Trophoblast cell (in vitro differentiated cells and primary cell): ENCODE measurements at regions not wholly inside any gene's neighbourhood (a gene's known extent, or its start where the extent isn't known, plus 50 kb on each side); places are given as distances from the start of the nearest gene placed in this dataset.
A peak's percentile ranks its signal among the peaks of the same experiment; 100 is the strongest.

ENCODE experiments used
- DNase-seq, 2 donors: peaks; one replicate each; pipeline ENCODE4 v3.0.0-alpha.2; 2016
- H2AFZ ChIP-seq: 2 replicates; pipeline ENCODE4 v1.6.1; 2013; ENCODE audit warnings: low read length, moderate library complexity, mild to moderate bottlenecking; ENCODE audit not compliant: insufficient read depth, poor library complexity
- H2AK5ac ChIP-seq: 2 replicates; pipeline ENCODE4 v1.6.1; 2013; ENCODE audit warnings: mild to moderate bottlenecking, low read length
- H2BK120ac ChIP-seq: 2 replicates; pipeline ENCODE4 v1.6.1; 2013; ENCODE audit warnings: low read length, mild to moderate bottlenecking, moderate library complexity; ENCODE audit not compliant: insufficient read depth, poor library complexity
- H2BK12ac ChIP-seq: 2 replicates; pipeline ENCODE4 v1.6.1; 2013; ENCODE audit warnings: mild to moderate bottlenecking, low read length, moderate library complexity
- H2BK5ac ChIP-seq: 2 replicates; pipeline ENCODE4 v1.6.1; 2013; ENCODE audit warnings: low read length, low read depth, moderate library complexity, mild to moderate bottlenecking; ENCODE audit not compliant: poor library complexity
- H3K14ac ChIP-seq: 2 replicates; pipeline ENCODE4 v1.6.1; 2013; ENCODE audit warnings: mild to moderate bottlenecking, low read length
- H3K18ac ChIP-seq: 2 replicates; pipeline ENCODE4 v1.6.1; 2013; ENCODE audit warnings: mild to moderate bottlenecking, low read length
- H3K23ac ChIP-seq: 2 replicates; pipeline ENCODE4 v1.6.1; 2013; ENCODE audit warnings: low read length
- H3K27ac ChIP-seq: 2 replicates; pipeline ENCODE4 v1.5.1; 2013; ENCODE audit warnings: low read depth, mild to moderate bottlenecking, inconsistent platforms, low read length, moderate library complexity
- H3K27me3 ChIP-seq: 2 replicates; pipeline ENCODE4 v1.6.1; 2013; ENCODE audit warnings: inconsistent platforms, mild to moderate bottlenecking, low read length, moderate library complexity; ENCODE audit not compliant: insufficient read depth
- H3K36me3 ChIP-seq, 2 experiments: 1 replicate in 1 of 2; 2 replicates in 1 of 2; pipeline ENCODE4 v1.6.1; 2013; ENCODE audit warnings: low read length in 2 of 2, mild to moderate bottlenecking in 2 of 2, moderate library complexity in 1 of 2; ENCODE audit not compliant: insufficient read depth in 2 of 2, control insufficient read depth in 1 of 2
- H3K4ac ChIP-seq: 2 replicates; pipeline ENCODE4 v1.6.1; 2013; ENCODE audit warnings: low read depth, mild to moderate bottlenecking, low read length, moderate library complexity
- H3K4me1 ChIP-seq, 2 experiments: 1 replicate in 1 of 2; 2 replicates in 1 of 2; pipeline ENCODE4 v1.6.1; 2013; ENCODE audit warnings: low read length in 2 of 2, mild to moderate bottlenecking in 2 of 2, moderate library complexity in 1 of 2; ENCODE audit not compliant: insufficient read depth in 2 of 2, control insufficient read depth in 1 of 2
- H3K4me2 ChIP-seq: 2 replicates; pipeline ENCODE4 v1.6.1; 2013; ENCODE audit warnings: inconsistent platforms, mild to moderate bottlenecking, low read length, moderate library complexity
- H3K4me3 ChIP-seq: 2 replicates; pipeline ENCODE4 v1.5.1; 2013; ENCODE audit warnings: mild to moderate bottlenecking, low read depth, low read length, inconsistent platforms
- H3K79me1 ChIP-seq: one replicate; pipeline ENCODE4 v1.6.1; 2013; ENCODE audit warnings: low read length
- H3K79me2 ChIP-seq: 2 replicates; pipeline ENCODE4 v1.6.1; 2013; ENCODE audit warnings: low read length, mild to moderate bottlenecking; ENCODE audit not compliant: control insufficient read depth, insufficient read depth, poor library complexity
- H3K9ac ChIP-seq: 2 replicates; pipeline ENCODE4 v1.6.1; 2013; ENCODE audit warnings: mild to moderate bottlenecking, low read length
- H3K9me3 ChIP-seq: 2 replicates; pipeline ENCODE4 v1.6.1; 2013; ENCODE audit warnings: low read depth, mild to moderate bottlenecking, control low read depth, inconsistent platforms, low read length; ENCODE audit not compliant: insufficient read depth
- H4K12ac ChIP-seq: 2 replicates; pipeline ENCODE4 v1.6.1; 2013; ENCODE audit warnings: low read depth, mild to moderate bottlenecking, low read length, moderate library complexity
- H4K8ac ChIP-seq: 2 replicates; pipeline ENCODE4 v1.6.1; 2013; ENCODE audit warnings: low read depth, mild to moderate bottlenecking, low read length, moderate library complexity
- H4K91ac ChIP-seq: one replicate; pipeline ENCODE4 v1.6.1; 2013; ENCODE audit warnings: low read depth, mild to moderate bottlenecking, low read length, moderate library complexity
- WGBS: extraction: QIAGEN DNeasy Blood & Tissue Kit; methylation state at CpG from one replicate; pipeline ENCODE4 v1.1.7; 2013; ENCODE audit warnings: missing lambda C conversion rate; ENCODE audit not compliant: insufficient read length, insufficient coverage; ENCODE audit errors: extremely low coverage; 5-methylcytosine and 5-hydroxymethylcytosine counted together

GRCh38 chr1:229058729-229059128 lies 212.2 kb upstream of the RAB4A start:
- Histone ChIP-seq H3K79me2 (no peaks in the 10 kb centered on the region), H3K4me2 (no peak overlapping the region), H3K18ac (peak overlapping the region; percentile 47), H3K9me3 (peaks cover 1% of the 10 kb centered on the region), H2BK5ac (peak overlapping the region; percentile 42), H3K4ac (no peak overlapping the region), H3K27ac (no peak overlapping the region), H3K14ac (no peak overlapping the region), H2AFZ (no peak overlapping the region), H4K8ac (peak overlapping the region; percentile 18), H3K4me1 (peaks cover 20 to 28% of the 10 kb centered on the region in 2 experiments), H3K9ac (no peak overlapping the region), H3K4me3 (no peak overlapping the region), H2BK120ac (peak overlapping the region; percentile 10), H3K23ac (no peak overlapping the region), H2BK12ac (peak overlapping the region; percentile 59), H3K27me3 (no peaks in the 10 kb centered on the region), H4K12ac (no peak overlapping the region), H3K36me3 (no peaks in the 10 kb centered on the region), H3K79me1 (peaks cover 13% of the 10 kb centered on the region), H4K91ac (peak overlapping the region; percentile 28), H2AK5ac (peak overlapping the region; percentile 23)
- WGBS, result no CpG with 5 or more reads among the region's 10 CpGs
- no peak for DNase-seq

GRCh38 chr1:229059671-229060539 lies 211.0 kb upstream of the RAB4A start:
- Histone ChIP-seq H3K79me2 (no peaks in the 10 kb centered on the region), H2BK120ac (peak overlapping the region; percentile 27), H3K4ac (no peak overlapping the region), H3K27ac (peak overlapping the region; percentile 48), H3K9ac (no peak overlapping the region), H3K14ac (no peak overlapping the region), H3K18ac (no peak overlapping the region), H3K9me3 (peaks cover 1% of the 10 kb centered on the region), H2AFZ (no peak overlapping the region), H2BK5ac (peak overlapping the region; percentile 7), H3K23ac (no peak overlapping the region), H4K8ac (no peak overlapping the region), H3K4me2 (peak overlapping the region; percentile 4), H2AK5ac (no peak overlapping the region), H2BK12ac (peak overlapping the region; percentile 59), H3K4me1 (peaks cover 24 to 32% of the 10 kb centered on the region in 2 experiments), H3K27me3 (no peaks in the 10 kb centered on the region), H4K91ac (no peak overlapping the region), H3K36me3 (no peaks in the 10 kb centered on the region), H3K4me3 (no peak overlapping the region), H3K79me1 (peaks cover 13% of the 10 kb centered on the region), H4K12ac (no peak overlapping the region)
- WGBS, result no CpG with 5 or more reads among the region's 9 CpGs
- peak in 1 of 2 donors; percentile 15 for DNase-seq

- H2BK5ac ChIP-seq, result no peak overlapping the region
- H2BK12ac ChIP-seq, result peak overlapping the region; percentile 76
- H2AFZ ChIP-seq, result no peak overlapping the region
- peak overlapping the region; percentile 11 for H4K91ac ChIP-seq
- no peak for DNase-seq
- peak overlapping the region; percentile 38 for H2AK5ac ChIP-seq
- H3K79me1 ChIP-seq, result peaks cover 13% of the 10 kb centered on the region
- H4K12ac ChIP-seq, result no peak overlapping the region
- H4K8ac ChIP-seq, result no peak overlapping the region
- no peak overlapping the region for H3K18ac ChIP-seq
- no peak overlapping the region for H2BK120ac ChIP-seq
- WGBS, result no CpG with 5 or more reads among the region's 5 CpGs
- H3K4me1 ChIP-seq, result peaks cover 24 to 32% of the 10 kb centered on the region in 2 experiments
- no peaks in the 10 kb centered on the region for H3K27me3 ChIP-seq
- no peaks in the 10 kb centered on the region for H3K79me2 ChIP-seq
- no peak overlapping the region for H3K27ac ChIP-seq
- no peak overlapping the region for H3K4me2 ChIP-seq
- H3K23ac ChIP-seq, result no peak overlapping the region
- no peak overlapping the region for H3K4ac ChIP-seq
- no peak overlapping the region for H3K4me3 ChIP-seq
- H3K9ac ChIP-seq, result no peak overlapping the region
- H3K14ac ChIP-seq, result no peak overlapping the region
- H3K36me3 ChIP-seq, result no peaks in the 10 kb centered on the region
- H3K9me3 ChIP-seq, result peaks cover 1% of the 10 kb centered on the region
Measured at GRCh38 chr1:229062135-229062534, 208.8 kb upstream of the RAB4A start.

DNA sequence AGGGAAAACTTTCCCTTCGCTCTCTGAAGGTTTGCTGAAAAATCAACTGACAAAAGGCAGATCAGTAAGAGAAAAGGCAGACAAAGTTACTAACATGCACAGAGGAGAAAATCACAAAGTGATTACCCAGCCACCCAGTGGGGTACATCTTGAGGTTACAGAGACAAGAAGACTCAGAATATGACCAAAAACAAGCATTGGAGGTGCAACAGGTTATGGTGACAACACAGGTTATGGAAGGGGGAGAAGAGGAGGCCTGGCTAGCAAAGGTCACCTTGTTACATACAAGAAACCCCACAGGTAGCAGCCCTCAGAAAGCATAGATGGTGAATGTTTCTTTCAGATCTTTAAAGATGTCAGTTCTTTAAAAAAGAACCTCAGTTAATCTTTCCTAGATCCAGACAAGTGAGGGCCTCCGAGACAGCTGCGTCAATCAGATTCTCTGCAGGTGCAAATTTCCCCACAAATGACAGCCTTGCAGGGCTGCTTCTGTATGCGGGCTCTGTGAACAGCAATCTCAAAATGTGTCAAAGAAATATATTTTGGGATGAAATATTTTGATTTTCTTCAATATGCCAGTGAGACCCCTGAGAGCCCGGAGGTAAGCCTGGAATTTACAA lies 207.6 kb upstream of the RAB4A start:
- Histone ChIP-seq H3K79me2 (no peaks in the 10 kb centered on the region), H4K91ac (peak overlapping the region; percentile 20), H3K4me2 (no peak overlapping the region), H3K18ac (no peak overlapping the region), H2AK5ac (no peak overlapping the region), H3K9ac (no peak overlapping the region), H3K4ac (no peak overlapping the region), H2BK5ac (no peak overlapping the region), H3K4me3 (no peak overlapping the region), H3K4me1 (peaks cover 21 to 28% of the 10 kb centered on the region in 2 experiments), H3K23ac (no peak overlapping the region), H2AFZ (no peak overlapping the region), H3K79me1 (peaks cover 13% of the 10 kb centered on the region), H2BK120ac (no peak overlapping the region), H2BK12ac (peak overlapping the region; percentile 76), H3K27me3 (no peaks in the 10 kb centered on the region), H3K9me3 (no peaks in the 10 kb centered on the region), H3K36me3 (no peaks in the 10 kb centered on the region), H3K27ac (no peak overlapping the region), H4K8ac (no peak overlapping the region), H3K14ac (no peak overlapping the region), H4K12ac (no peak overlapping the region)
- no CpG with 5 or more reads among the region's 5 CpGs for WGBS
- no peak for DNase-seq
